Omental fat pad (tissue), 3 donors: ENCODE measurements at regions not wholly inside any gene's neighbourhood (a gene's known extent, or its start where the extent isn't known, plus 50 kb on each side); places are given as distances from the start of the nearest gene placed in this dataset.

Source experiments
- ATAC-seq: fragments of 150-250 bp; one replicate; pipeline ENCODE4 v1.9.1; 2016; ENCODE audit warnings: mild to moderate bottlenecking, moderate library complexity; ENCODE audit not compliant: low FRiP score
- DNase-seq: peaks from one replicate; pipeline ENCODE4 v3.0.0-alpha.2; 2019; ENCODE audit warnings: low spot score
- TF ChIP-seq, protein P1 (sequence below), 3 donors: fragments of 450-650 bp; IDR thresholded peaks; one replicate each; pipeline ENCODE4 v1.5.1; 2016 to 2017; ENCODE audit warnings: antibody characterized with exemption in 3 of 3, mild to moderate bottlenecking in 3 of 3, moderate library complexity in 2 of 3

DNA sequence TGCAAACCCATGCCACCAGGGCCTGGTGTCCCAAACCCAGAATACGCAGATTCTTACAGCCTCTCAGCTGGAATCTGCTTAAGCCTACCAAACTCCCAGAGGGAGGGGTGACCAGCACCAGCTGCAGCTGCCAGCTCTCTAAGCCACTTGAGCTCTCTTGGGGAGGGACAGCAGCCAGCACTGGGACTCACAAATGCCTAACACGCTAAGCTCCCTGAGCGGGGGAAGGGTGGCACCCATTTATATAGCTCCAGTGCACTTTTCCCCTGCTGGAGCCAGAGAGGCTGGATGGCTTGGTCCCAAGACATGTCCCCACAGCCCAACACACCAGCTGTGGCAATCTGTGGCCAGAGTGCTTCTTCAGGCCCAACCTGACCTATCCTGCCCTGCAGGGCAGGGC is 326.8 kb upstream of the NRG3 start:
- TF ChIP-seq, protein P1, sequence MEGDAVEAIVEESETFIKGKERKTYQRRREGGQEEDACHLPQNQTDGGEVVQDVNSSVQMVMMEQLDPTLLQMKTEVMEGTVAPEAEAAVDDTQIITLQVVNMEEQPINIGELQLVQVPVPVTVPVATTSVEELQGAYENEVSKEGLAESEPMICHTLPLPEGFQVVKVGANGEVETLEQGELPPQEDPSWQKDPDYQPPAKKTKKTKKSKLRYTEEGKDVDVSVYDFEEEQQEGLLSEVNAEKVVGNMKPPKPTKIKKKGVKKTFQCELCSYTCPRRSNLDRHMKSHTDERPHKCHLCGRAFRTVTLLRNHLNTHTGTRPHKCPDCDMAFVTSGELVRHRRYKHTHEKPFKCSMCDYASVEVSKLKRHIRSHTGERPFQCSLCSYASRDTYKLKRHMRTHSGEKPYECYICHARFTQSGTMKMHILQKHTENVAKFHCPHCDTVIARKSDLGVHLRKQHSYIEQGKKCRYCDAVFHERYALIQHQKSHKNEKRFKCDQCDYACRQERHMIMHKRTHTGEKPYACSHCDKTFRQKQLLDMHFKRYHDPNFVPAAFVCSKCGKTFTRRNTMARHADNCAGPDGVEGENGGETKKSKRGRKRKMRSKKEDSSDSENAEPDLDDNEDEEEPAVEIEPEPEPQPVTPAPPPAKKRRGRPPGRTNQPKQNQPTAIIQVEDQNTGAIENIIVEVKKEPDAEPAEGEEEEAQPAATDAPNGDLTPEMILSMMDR (IDR thresholded peaks at IDR 0.05), result no peak
- ATAC-seq (no peak), DNase-seq (no peak)

DNA sequence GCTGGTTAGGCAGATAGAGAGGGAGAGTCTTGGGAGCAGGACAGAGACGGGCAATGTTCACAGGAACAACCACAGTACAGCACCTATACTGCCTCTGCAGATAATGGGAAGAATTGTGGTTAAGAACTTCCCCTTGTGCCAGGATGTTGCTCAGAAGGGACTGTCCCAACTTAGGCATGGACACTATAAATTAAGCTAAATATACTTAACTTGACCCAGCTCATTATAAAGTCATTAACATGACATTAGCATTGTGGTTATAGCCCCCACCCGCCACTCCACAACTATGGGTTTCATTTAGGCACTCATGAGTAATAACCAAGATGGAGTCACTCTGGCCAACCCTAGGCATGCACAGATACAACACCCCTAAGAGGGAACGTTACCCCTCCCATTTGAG is 310.9 kb upstream of the NRG3 start:
- no peak for ATAC-seq
- TF ChIP-seq, protein P1 (IDR thresholded peaks at IDR 0.05), result no peak
- no peak for DNase-seq

DNA sequence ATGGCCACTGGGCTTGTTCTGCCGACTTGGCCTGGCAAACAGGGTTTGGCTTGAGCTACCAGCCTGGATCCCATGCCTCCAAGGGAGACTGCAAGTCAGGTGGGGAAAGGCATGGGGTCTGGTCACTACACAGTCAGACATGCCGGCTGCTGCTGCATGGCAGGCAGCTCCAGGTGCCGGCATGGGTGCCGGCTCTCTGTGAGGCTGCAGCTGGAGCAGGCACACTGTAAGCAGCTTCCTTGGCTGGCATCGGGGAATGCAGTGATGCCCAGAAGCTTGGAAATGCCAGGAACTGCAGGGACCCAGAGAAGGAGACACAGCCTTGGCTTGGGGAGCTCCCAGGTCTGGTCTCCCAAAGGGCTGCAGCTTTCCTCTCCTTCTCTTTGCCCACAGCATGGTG is 305.5 kb upstream of the NRG3 start:
- DNase-seq (no peak), ATAC-seq (no peak)
- TF ChIP-seq, protein P1 (IDR thresholded peaks at IDR 0.05), result no peak

DNA sequence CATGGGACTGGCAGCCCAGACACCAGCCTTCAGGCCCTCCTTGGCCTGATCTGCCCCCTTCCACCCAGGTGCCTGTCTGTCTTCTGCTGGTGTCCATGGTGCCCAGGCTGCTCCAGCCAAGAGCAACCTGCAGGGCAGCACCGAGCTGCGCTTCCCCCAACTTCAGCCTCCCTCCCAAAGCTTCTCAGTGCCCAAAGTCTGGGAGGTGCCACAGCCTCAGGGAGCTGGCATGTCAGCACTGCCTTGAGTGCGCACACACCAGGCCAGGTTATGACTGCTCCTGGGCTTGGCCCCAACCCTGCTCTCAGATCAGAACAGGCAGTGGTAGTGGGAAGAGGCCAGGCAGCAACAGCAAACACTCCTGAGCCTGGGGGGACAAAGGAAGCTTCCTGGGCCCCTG is 304.6 kb upstream of the NRG3 start:
- DNase-seq, result no peak
- no peak for ATAC-seq
- TF ChIP-seq, protein P1 (IDR thresholded peaks at IDR 0.05), result no peak

DNA sequence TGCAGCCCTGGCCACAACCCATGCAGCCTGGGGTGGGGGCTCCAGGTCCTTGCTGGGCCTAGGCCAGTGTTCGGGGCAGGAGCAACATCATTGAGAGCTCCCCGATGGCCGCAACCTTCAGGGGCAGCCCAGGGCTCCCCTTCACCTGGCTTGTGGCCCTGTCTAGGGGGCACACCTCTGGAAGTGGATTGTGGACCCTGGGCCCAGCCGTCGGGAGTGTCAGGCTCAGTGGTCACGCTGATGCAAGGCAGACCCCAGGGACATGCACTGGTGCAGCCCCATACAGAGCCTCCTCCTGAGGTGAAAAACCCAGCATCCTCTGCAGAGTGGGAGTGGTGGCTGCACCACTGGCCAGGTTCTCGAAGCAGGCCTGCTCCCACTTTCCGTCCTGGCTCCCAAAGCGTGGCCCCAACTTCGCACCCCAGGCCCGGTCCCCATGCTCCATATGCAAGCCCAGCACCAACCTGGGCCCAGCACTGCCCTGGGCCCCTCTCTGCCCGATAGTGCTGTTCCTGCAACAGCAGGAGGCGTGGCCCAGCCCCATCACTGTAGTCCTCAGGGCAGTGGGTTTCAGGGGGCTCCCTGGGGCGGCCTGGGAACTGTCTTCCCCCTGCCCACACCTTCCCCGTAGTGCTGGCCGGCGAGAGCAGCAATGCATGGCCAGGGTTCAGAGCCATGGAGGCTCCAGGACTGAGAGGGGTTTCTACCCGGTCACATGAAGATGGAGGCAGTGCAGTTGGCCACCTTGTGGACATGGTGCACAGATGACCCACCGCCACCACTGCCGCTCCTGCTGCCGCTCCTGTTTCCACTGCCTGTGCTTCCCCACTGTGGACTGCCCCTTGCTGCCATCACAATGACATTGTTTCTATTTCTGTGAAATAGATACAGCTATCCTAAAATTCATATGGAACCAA is 303.9 kb upstream of the NRG3 start:
- ATAC-seq (no peak), DNase-seq (no peak)
- TF ChIP-seq, protein P1 (IDR thresholded peaks at IDR 0.05), result no peak

DNA sequence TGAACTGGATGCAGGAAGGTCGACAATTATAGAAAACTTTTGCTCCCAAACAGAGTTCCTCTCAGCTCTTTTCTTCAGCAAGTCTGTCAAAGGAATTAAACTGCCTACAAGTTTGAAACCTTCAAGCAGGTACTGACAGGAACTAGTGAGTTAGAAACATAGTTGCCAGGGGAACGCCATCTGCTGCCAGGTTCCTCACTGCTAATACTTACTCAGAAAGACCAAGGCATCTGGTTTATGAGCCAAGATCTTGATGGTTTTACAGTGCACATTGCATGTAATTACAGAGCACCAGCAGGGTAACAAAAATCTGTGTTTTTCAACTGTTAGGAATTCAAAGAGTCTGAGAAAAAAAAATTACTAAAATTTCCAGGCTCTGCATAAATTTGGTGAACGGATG is 300.0 kb upstream of the NRG3 start:
- DNase-seq (no peak), ATAC-seq (no peak)
- TF ChIP-seq, protein P1 (IDR thresholded peaks at IDR 0.05), result no peak

DNA sequence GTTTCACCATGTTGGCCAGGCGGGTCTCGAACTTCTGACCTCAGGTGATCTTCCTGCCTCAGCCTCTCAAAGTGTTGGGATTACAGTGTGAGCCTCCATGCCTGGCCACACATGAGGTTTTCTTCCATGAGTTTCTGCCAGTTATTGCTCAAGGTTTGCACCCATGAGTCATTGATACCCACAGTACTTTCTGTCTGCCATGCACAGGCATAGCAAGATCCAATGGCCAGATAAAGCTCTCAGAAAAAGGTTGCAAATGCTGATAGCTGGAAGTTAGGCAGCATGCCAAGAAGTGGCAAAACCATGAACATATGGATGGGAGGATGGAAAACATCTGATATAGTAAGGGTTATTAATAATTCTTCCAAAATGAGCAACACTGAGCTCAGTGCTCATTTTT is 298.7 kb upstream of the NRG3 start:
- TF ChIP-seq, protein P1 (IDR thresholded peaks at IDR 0.05), result no peak
- DNase-seq (no peak), ATAC-seq (no peak)
